GM23338 (cell line): ENCODE measurements at regions not wholly inside any gene's neighbourhood (a gene's known extent, or its start where the extent isn't known, plus 50 kb on each side); places are given as distances from the start of the nearest gene placed in this dataset.

Experiments
- ATAC-seq: fragments of 200-7000 bp; cut with Tn5 transposase; 3 replicates; pipeline ENCODE4 v1.9.1; 2020
- DNase-seq: peaks from one replicate; pipeline ENCODE4 v3.0.0-alpha.2; 2015; ENCODE audit warnings: low spot score
- H2AFZ ChIP-seq: fragments of 200-600 bp; sonication (generic); 2 replicates; pipeline ENCODE4 v1.8.0; 2016; ENCODE audit warnings: antibody characterized with exemption, mild to moderate bottlenecking, moderate library complexity
- H3F3A ChIP-seq: fragments of 200-600 bp; sonication (generic); replicated peaks from 2 replicates; pipeline ENCODE4 v1.8.0; 2017; ENCODE audit warnings: antibody characterized with exemption, mixed run types, low read depth
- H3K27ac ChIP-seq: fragments of 200-600 bp; sonication (generic); 2 replicates; pipeline ENCODE4 v1.6.1; 2016; ENCODE audit warnings: low read depth
- H3K27me3 ChIP-seq: fragments of 200-600 bp; sonication (generic); 2 replicates; pipeline ENCODE4 v1.8.0; 2016; ENCODE audit warnings: mild to moderate bottlenecking, mixed run types, moderate library complexity; ENCODE audit not compliant: insufficient read depth
- H3K36me3 ChIP-seq: fragments of 200-600 bp; sonication (generic); 2 replicates; pipeline ENCODE4 v1.8.0; 2016; ENCODE audit warnings: mild to moderate bottlenecking; ENCODE audit not compliant: insufficient read depth
- H3K4me1 ChIP-seq: fragments of 200-600 bp; sonication (generic); 2 replicates; pipeline ENCODE4 v1.8.0; 2016; ENCODE audit warnings: mild to moderate bottlenecking, moderate library complexity; ENCODE audit not compliant: insufficient read depth
- H3K4me2 ChIP-seq: fragments of 200-600 bp; sonication (generic); 2 replicates; pipeline ENCODE4 v1.7.1; 2017; ENCODE audit warnings: mixed run types
- H3K4me3 ChIP-seq: fragments of 200-600 bp; sonication (generic); 2 replicates; pipeline ENCODE4 v1.6.1; 2016; ENCODE audit warnings: mixed run types
- H3K79me2 ChIP-seq: fragments of 200-600 bp; sonication (generic); replicated peaks from 2 replicates; pipeline ENCODE4 v1.8.0; 2017; ENCODE audit warnings: mild to moderate bottlenecking; ENCODE audit not compliant: insufficient read depth
- H3K9me2 ChIP-seq: fragments of 200-600 bp; sonication (generic); 2 replicates; pipeline ENCODE4 v1.8.0; 2017; ENCODE audit not compliant: insufficient read depth
- H4K20me1 ChIP-seq: fragments of 200-600 bp; sonication (generic); replicated peaks from 2 replicates; pipeline ENCODE4 v1.8.0; 2017; ENCODE audit warnings: mild to moderate bottlenecking; ENCODE audit not compliant: insufficient read depth
- H3K27ac Mint-ChIP-seq: 2 replicates; pipeline ENCODE4 v1.8.0; 2020; ENCODE audit warnings: inconsistent platforms, mild to moderate bottlenecking, moderate library complexity, mixed read lengths
- H3K27me3 Mint-ChIP-seq: 3 replicates; pipeline ENCODE4 v1.8.0; 2022; ENCODE audit warnings: low read depth, mild to moderate bottlenecking, moderate library complexity, mixed read lengths, inconsistent platforms; ENCODE audit not compliant: insufficient read depth, poor library complexity
- H3K36me3 Mint-ChIP-seq: 3 replicates; pipeline ENCODE4 v1.8.0; 2021; ENCODE audit warnings: low read depth, mild to moderate bottlenecking, inconsistent platforms, moderate library complexity, mixed read lengths
- H3K4me1 Mint-ChIP-seq: 3 replicates; pipeline ENCODE4 v1.8.0; 2020; ENCODE audit warnings: mild to moderate bottlenecking, inconsistent platforms, mixed read lengths
- H3K4me3 Mint-ChIP-seq: 3 replicates; pipeline ENCODE4 v1.8.0; 2021; ENCODE audit warnings: moderate library complexity, mild to moderate bottlenecking, inconsistent platforms, mixed read lengths
- H3K9me3 Mint-ChIP-seq: 3 replicates; pipeline ENCODE4 v1.8.0; 2020; ENCODE audit warnings: moderate library complexity, mild to moderate bottlenecking, inconsistent platforms, mixed read lengths
- EZH2phosphoT487 ChIP-seq: fragments of 200-600 bp; sonication (generic); IDR thresholded peaks from one replicate; pipeline ENCODE4 v1.8.1; 2018; ENCODE audit warnings: antibody characterized with exemption; ENCODE audit not compliant: unreplicated experiment
- JUNB ChIP-seq: IDR thresholded peaks from one replicate; pipeline ENCODE4 v1.6.1; 2016; ENCODE audit warnings: antibody characterized with exemption; ENCODE audit not compliant: unreplicated experiment
- STAT1 ChIP-seq: IDR thresholded peaks from one replicate; pipeline ENCODE4 v1.6.1; 2016; ENCODE audit warnings: antibody characterized with exemption; ENCODE audit not compliant: unreplicated experiment
- ZNF114 ChIP-seq: fragments of 250-450 bp; sonication (Bioruptor Pico); IDR thresholded peaks from 2 replicates; pipeline ENCODE4 v1.5.0; 2020; ENCODE audit warnings: mild to moderate bottlenecking, moderate library complexity
- ZNF331 ChIP-seq: fragments of 250-450 bp; sonication (Bioruptor Pico); IDR thresholded peaks from 2 replicates; pipeline ENCODE4 v1.5.0; 2020; ENCODE audit warnings: low read depth, mild to moderate bottlenecking, moderate library complexity
- TF ChIP-seq, protein P1 (sequence below): fragments of 250-450 bp; sonication (Bioruptor Pico); IDR thresholded peaks from 2 replicates; pipeline ENCODE4 v1.5.0; 2020; ENCODE audit warnings: mild to moderate bottlenecking, moderate library complexity
- TF ChIP-seq, protein P2 (sequence below): IDR thresholded peaks from 2 replicates; pipeline ENCODE4 v1.6.1; 2016; ENCODE audit warnings: antibody characterized with exemption

DNA sequence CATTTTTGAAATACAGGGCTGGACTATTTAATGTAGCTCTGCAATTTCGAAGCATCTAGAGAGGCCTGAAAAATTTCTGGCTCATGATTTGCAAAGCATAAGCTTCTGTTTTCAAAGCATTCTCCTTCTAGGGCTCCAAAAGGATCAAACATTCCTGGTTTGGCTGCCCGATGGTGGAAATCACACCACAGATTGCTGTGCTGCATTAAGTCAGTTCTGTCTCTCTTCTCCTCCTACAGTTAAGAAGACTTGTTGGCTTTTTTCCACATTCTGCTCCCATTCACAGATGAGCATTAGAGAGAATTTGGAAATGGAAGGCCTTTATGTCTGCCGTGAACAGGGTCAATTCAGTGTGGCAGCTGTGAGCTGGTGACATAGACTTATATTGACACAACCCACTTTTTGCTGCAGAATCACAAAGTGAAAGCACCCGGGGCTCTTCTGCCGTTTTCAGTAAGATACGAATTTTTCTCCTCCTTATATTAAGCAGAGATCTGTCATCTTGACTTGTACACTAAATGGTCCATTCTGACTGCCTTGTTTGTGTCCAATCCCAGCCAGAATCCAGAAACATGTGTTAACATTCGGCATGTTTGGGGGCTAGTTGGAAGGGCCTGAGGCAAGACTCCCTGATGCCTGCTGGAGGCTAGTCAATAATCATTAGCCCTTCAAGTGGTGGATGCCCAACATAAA, 330.8 kb upstream of the DEFB112 start:
- Histone ChIP-seq H3K4me1 (no peaks in the 10 kb centered on the region), H3K27ac (no peak overlapping the region), H4K20me1 (no peaks in the 10 kb centered on the region), H3K27me3 (no peaks in the 10 kb centered on the region), H3K36me3 (no peaks in the 10 kb centered on the region), H3K9me2 (no peaks in the 10 kb centered on the region), H2AFZ (peak overlapping the region; percentile 56), H3K4me2 (no peak overlapping the region), H3F3A (no peaks in the 10 kb centered on the region), H3K79me2 (no peaks in the 10 kb centered on the region), H3K4me3 (no peak overlapping the region)
- ATAC-seq (no peak; the same call in 2 of the 3 replicates), DNase-seq (no peak)
- no peaks in the 10 kb centered on the region for H3K36me3 Mint-ChIP-seq
- peaks cover 5% of the 10 kb centered on the region; the same call in 1 of the 3 replicates for H3K9me3 Mint-ChIP-seq
- TF ChIP-seq STAT1 (no peak), ZNF331 (CRISPR knock-in tag) (no peak), EZH2phosphoT487 (no peak), JUNB (no peak), ZNF114 (no peak)
- TF ChIP-seq, protein P1, sequence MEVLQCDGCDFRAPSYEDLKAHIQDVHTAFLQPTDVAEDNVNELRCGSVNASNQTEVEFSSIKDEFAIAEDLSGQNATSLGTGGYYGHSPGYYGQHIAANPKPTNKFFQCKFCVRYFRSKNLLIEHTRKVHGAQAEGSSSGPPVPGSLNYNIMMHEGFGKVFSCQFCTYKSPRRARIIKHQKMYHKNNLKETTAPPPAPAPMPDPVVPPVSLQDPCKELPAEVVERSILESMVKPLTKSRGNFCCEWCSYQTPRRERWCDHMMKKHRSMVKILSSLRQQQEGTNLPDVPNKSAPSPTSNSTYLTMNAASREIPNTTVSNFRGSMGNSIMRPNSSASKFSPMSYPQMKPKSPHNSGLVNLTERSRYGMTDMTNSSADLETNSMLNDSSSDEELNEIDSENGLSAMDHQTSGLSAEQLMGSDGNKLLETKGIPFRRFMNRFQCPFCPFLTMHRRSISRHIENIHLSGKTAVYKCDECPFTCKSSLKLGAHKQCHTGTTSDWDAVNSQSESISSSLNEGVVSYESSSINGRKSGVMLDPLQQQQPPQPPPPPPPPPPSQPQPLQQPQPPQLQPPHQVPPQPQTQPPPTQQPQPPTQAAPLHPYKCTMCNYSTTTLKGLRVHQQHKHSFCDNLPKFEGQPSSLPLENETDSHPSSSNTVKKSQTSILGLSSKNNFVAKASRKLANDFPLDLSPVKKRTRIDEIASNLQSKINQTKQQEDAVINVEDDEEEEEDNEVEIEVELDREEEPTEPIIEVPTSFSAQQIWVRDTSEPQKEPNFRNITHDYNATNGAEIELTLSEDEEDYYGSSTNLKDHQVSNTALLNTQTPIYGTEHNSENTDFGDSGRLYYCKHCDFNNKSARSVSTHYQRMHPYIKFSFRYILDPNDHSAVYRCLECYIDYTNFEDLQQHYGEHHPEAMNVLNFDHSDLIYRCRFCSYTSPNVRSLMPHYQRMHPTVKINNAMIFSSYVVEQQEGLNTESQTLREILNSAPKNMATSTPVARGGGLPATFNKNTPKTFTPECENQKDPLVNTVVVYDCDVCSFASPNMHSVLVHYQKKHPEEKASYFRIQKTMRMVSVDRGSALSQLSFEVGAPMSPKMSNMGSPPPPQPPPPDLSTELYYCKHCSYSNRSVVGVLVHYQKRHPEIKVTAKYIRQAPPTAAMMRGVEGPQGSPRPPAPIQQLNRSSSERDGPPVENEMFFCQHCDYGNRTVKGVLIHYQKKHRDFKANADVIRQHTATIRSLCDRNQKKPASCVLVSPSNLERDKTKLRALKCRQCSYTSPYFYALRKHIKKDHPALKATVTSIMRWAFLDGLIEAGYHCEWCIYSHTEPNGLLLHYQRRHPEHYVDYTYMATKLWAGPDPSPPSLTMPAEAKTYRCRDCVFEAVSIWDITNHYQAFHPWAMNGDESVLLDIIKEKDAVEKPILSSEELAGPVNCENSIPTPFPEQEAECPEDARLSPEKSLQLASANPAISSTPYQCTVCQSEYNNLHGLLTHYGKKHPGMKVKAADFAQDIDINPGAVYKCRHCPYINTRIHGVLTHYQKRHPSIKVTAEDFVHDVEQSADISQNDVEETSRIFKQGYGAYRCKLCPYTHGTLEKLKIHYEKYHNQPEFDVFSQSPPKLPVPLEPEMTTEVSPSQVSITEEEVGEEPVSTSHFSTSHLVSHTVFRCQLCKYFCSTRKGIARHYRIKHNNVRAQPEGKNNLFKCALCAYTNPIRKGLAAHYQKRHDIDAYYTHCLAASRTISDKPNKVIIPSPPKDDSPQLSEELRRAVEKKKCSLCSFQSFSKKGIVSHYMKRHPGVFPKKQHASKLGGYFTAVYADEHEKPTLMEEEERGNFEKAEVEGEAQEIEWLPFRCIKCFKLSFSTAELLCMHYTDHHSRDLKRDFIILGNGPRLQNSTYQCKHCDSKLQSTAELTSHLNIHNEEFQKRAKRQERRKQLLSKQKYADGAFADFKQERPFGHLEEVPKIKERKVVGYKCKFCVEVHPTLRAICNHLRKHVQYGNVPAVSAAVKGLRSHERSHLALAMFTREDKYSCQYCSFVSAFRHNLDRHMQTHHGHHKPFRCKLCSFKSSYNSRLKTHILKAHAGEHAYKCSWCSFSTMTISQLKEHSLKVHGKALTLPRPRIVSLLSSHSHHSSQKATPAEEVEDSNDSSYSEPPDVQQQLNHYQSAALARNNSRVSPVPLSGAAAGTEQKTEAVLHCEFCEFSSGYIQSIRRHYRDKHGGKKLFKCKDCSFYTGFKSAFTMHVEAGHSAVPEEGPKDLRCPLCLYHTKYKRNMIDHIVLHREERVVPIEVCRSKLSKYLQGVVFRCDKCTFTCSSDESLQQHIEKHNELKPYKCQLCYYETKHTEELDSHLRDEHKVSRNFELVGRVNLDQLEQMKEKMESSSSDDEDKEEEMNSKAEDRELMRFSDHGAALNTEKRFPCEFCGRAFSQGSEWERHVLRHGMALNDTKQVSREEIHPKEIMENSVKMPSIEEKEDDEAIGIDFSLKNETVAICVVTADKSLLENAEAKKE (CRISPR knock-in tag), result no peak
- TF ChIP-seq, protein P2, sequence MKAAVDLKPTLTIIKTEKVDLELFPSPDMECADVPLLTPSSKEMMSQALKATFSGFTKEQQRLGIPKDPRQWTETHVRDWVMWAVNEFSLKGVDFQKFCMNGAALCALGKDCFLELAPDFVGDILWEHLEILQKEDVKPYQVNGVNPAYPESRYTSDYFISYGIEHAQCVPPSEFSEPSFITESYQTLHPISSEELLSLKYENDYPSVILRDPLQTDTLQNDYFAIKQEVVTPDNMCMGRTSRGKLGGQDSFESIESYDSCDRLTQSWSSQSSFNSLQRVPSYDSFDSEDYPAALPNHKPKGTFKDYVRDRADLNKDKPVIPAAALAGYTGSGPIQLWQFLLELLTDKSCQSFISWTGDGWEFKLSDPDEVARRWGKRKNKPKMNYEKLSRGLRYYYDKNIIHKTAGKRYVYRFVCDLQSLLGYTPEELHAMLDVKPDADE, result no peak
- no peak overlapping the region for H3K4me3 Mint-ChIP-seq
- H3K27me3 Mint-ChIP-seq, result no peaks in the 10 kb centered on the region
- no peak overlapping the region for H3K27ac Mint-ChIP-seq
- H3K4me1 Mint-ChIP-seq, result no peaks in the 10 kb centered on the region
